ENCODE measurements at regions not wholly inside any gene's neighbourhood (a gene's known extent, or its start where the extent isn't known, plus 50 kb on each side); places are given as distances from the start of the nearest gene placed in this dataset.

DNA sequence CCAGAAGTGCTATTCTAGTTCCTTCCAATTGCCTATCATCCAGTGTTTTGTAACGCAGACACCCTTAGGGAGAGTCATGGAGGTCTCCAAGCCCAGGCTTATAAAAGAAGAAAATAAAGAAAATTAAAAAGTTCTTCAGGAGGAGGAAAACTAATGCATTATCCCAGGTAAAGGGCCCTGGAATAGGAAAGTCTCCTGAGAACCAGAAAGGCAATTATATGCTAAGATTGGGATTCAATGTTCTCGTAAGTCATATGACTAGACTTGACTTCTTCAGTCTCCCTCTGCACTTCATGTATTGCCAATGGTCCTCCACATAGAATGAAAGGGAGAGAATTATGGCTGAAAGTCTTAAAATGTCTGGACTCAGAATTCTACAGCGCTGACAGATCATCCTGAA is 154.4 kb upstream of the STK32A start:
- TF ChIP-seq CTCF (IDR thresholded peaks at IDR 0.05; ENCODE audit: insufficient read depth, low read depth, low read length) (no peak), EZH2 (IDR thresholded peaks at IDR 0.05; ENCODE audit: insufficient read depth, low read length) (no peak)

Data from astrocyte (in vitro differentiated cells and primary cell).